H1 (cell line): ENCODE measurements at regions not wholly inside any gene's neighbourhood (a gene's known extent, or its start where the extent isn't known, plus 50 kb on each side); places are given as distances from the start of the nearest gene placed in this dataset.

ENCODE experiments used
- CHD1 ChIP-seq: IDR thresholded peaks from 2 replicates; pipeline ENCODE4 v1.6.1; 2012; ENCODE audit warnings: low read depth, low read length, improper control_type of control experiment
- EZH2 ChIP-seq: fragments of 200-600 bp; sonication (generic); IDR thresholded peaks from 2 replicates; pipeline ENCODE4 v1.7.1; 2012; ENCODE audit warnings: low read depth, mild to moderate bottlenecking, moderate library complexity, low read length, inconsistent platforms; ENCODE audit not compliant: severe bottlenecking
- GABPA ChIP-seq: IDR thresholded peaks from 2 replicates; pipeline ENCODE4 v1.6.1; 2011; ENCODE audit warnings: mild to moderate bottlenecking, low read length, moderate library complexity, borderline replicate concordance; ENCODE audit not compliant: insufficient read depth
- JUN ChIP-seq: IDR thresholded peaks from 2 replicates; pipeline ENCODE4 v1.6.1; 2011; ENCODE audit warnings: low read depth, mild to moderate bottlenecking, improper control_type of control experiment, low read length
- NANOG ChIP-seq: IDR thresholded peaks from 2 replicates; pipeline ENCODE4 v1.6.1; 2011; ENCODE audit warnings: low read length, low read depth, mild to moderate bottlenecking, inconsistent platforms; ENCODE audit not compliant: insufficient read depth, poor library complexity, severe bottlenecking
- POLR2A ChIP-seq, 2 experiments: IDR thresholded peaks; 1 replicate in 1 of 2; 2 replicates in 1 of 2; pipeline ENCODE4 v1.6.1; 2011; ENCODE audit warnings: low read depth in 2 of 2, low read length in 2 of 2, mild to moderate bottlenecking in 2 of 2; ENCODE audit errors: control extremely low read depth in 1 of 2
- POLR2AphosphoS5 ChIP-seq: IDR thresholded peaks from 2 replicates; pipeline ENCODE4 v1.6.1; 2011; ENCODE audit warnings: low read depth, low read length
- SIN3A ChIP-seq, 2 experiments: IDR thresholded peaks in 1 of 2; conservative IDR thresholded peaks in 1 of 2; 2 replicates each; pipeline ENCODE4 v1.6.1; 2011 to 2012; ENCODE audit warnings: low read length in 2 of 2, improper control_type of control experiment in 1 of 2, low read depth in 1 of 2, mild to moderate bottlenecking in 1 of 2
- TAF1 ChIP-seq: IDR thresholded peaks from 2 replicates; pipeline ENCODE4 v1.6.1; 2011; ENCODE audit warnings: mild to moderate bottlenecking, low read depth, low read length
- TF ChIP-seq, protein P1 (sequence below), 3 experiments: IDR thresholded peaks; 1 replicate in 2 of 3; 2 replicates in 1 of 3; pipeline versions ENCODE4 v1.5.1 to v1.6.1; 2011; ENCODE audit warnings: low read length in 3 of 3, mild to moderate bottlenecking in 3 of 3, inconsistent platforms in 2 of 3, low read depth in 1 of 3, moderate library complexity in 1 of 3; ENCODE audit not compliant: insufficient read depth in 1 of 3; ENCODE audit errors: control extremely low read depth in 1 of 3
- TF ChIP-seq, protein P2 (sequence below): IDR thresholded peaks from 2 replicates; pipeline ENCODE4 v1.6.1; 2012; ENCODE audit warnings: inconsistent platforms

DNA sequence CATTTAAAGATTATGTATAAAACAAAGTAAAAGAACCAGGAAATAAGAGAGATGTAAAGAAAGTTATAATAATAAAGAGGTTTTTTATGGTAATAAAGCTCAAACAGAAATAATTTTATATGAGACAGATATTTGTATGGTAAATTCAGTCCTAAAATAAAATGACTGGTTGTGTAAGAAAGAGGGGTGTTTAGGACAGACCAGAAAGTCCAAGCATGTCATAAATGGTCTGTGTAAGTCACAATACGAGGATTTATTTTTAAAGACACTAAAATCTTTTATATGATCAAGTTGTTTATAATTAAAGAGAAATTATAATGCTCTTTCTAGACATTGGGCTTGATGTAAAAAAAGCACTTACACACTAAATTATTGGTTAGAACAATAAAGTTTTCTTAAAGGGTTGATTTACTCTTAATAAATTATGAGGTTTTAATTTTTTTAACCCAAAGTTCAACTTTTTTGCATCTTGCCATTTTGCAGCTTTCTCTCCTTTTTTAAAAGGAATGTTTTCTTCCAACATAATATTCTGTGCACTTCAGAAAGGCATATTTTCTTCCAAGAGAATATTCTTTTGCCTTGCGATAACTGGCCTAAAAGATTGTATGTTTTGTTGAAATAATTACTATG, 61.9 kb upstream of the TCEAL2 start:
- TF ChIP-seq, protein P1, sequence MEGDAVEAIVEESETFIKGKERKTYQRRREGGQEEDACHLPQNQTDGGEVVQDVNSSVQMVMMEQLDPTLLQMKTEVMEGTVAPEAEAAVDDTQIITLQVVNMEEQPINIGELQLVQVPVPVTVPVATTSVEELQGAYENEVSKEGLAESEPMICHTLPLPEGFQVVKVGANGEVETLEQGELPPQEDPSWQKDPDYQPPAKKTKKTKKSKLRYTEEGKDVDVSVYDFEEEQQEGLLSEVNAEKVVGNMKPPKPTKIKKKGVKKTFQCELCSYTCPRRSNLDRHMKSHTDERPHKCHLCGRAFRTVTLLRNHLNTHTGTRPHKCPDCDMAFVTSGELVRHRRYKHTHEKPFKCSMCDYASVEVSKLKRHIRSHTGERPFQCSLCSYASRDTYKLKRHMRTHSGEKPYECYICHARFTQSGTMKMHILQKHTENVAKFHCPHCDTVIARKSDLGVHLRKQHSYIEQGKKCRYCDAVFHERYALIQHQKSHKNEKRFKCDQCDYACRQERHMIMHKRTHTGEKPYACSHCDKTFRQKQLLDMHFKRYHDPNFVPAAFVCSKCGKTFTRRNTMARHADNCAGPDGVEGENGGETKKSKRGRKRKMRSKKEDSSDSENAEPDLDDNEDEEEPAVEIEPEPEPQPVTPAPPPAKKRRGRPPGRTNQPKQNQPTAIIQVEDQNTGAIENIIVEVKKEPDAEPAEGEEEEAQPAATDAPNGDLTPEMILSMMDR (IDR thresholded peaks at IDR 0.05; ENCODE audit: control extremely low read depth in 1 of 3, insufficient read depth in 1 of 3, low read depth in 1 of 3, low read length in 3 of 3): no peak
- TF ChIP-seq EZH2 (no peak), TAF1 (no peak), POLR2AphosphoS5 (no peak), GABPA (no peak), JUN (no peak), POLR2A (IDR thresholded peaks at IDR 0.05; ENCODE audit: control extremely low read depth in 1 of 2, low read depth in 2 of 2, low read length in 2 of 2) (no peak), CHD1 (no peak), NANOG (no peak), SIN3A (conservative IDR thresholded peaks at IDR 0.05 in 1 of 2, IDR thresholded peaks at IDR 0.05 in 1 of 2; ENCODE audit: low read depth in 1 of 2, low read length in 2 of 2) (no peak)
- TF ChIP-seq, protein P2, sequence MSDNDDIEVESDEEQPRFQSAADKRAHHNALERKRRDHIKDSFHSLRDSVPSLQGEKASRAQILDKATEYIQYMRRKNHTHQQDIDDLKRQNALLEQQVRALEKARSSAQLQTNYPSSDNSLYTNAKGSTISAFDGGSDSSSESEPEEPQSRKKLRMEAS: no peak
